ENCODE measurements at regions not wholly inside any gene's neighbourhood (a gene's known extent, or its start where the extent isn't known, plus 50 kb on each side); places are given as distances from the start of the nearest gene placed in this dataset.

- H3K27ac ChIP-seq: no peak overlapping the region
- no peak for TF ChIP-seq ZFX (IDR thresholded peaks at IDR 0.05; ENCODE audit: borderline replicate concordance)
- TF ChIP-seq CTCF (IDR thresholded peaks at IDR 0.05): no peak
Measured at GRCh38 chr18:73733376-73733775, 414.3 kb downstream of the FBXO15 start.

- no peak for TF ChIP-seq CTCF (IDR thresholded peaks at IDR 0.05)
- TF ChIP-seq ZFX (IDR thresholded peaks at IDR 0.05; ENCODE audit: borderline replicate concordance): no peak
- H3K27ac ChIP-seq: no peak overlapping the region
Measured at GRCh38 chr18:73728657-73729056, 419.0 kb downstream of the FBXO15 start.

- no peak overlapping the region for H3K27ac ChIP-seq
- TF ChIP-seq ZFX (IDR thresholded peaks at IDR 0.05; ENCODE audit: borderline replicate concordance) (no peak), CTCF (IDR thresholded peaks at IDR 0.05) (no peak)
Measured at GRCh38 chr18:73724958-73725357, 422.7 kb downstream of the FBXO15 start.

- no peak for TF ChIP-seq CTCF (IDR thresholded peaks at IDR 0.05)
- no peak for TF ChIP-seq ZFX (IDR thresholded peaks at IDR 0.05; ENCODE audit: borderline replicate concordance)
- no peak overlapping the region for H3K27ac ChIP-seq
Measured at GRCh38 chr18:73719611-73720010, 428.0 kb downstream of the FBXO15 start.

- H3K27ac ChIP-seq: no peak overlapping the region
- TF ChIP-seq ZFX (IDR thresholded peaks at IDR 0.05; ENCODE audit: borderline replicate concordance) (no peak), CTCF (IDR thresholded peaks at IDR 0.05) (no peak)
Measured at GRCh38 chr18:73717570-73717969, 430.1 kb downstream of the FBXO15 start.

- TF ChIP-seq ZFX (IDR thresholded peaks at IDR 0.05; ENCODE audit: borderline replicate concordance) (no peak), CTCF (IDR thresholded peaks at IDR 0.05) (no peak)
- H3K27ac ChIP-seq: no peak overlapping the region
Measured at GRCh38 chr18:73715210-73715670, 432.4 kb downstream of the FBXO15 start.

GRCh38 chr18:73714466-73714865 is 433.2 kb downstream of the FBXO15 start:
- no peak for TF ChIP-seq CTCF (IDR thresholded peaks at IDR 0.05)
- no peak for TF ChIP-seq ZFX (IDR thresholded peaks at IDR 0.05; ENCODE audit: borderline replicate concordance)
- H3K27ac ChIP-seq: no peak overlapping the region

All from 22Rv1 (cell line).